ENCODE measurements at regions not wholly inside any gene's neighbourhood (a gene's known extent, or its start where the extent isn't known, plus 50 kb on each side); places are given as distances from the start of the nearest gene placed in this dataset.

- TF ChIP-seq CTCF (IDR thresholded peaks at IDR 0.05) (no peak), JUND (IDR thresholded peaks at IDR 0.05) (no peak), YY1 (IDR thresholded peaks at IDR 0.05; ENCODE audit: low read depth) (no peak), EZH2phosphoT487 (IDR thresholded peaks at IDR 0.05; ENCODE audit: borderline replicate concordance, low read depth) (no peak), GATA2 (CRISPR knock-in tag; IDR thresholded peaks at IDR 0.05) (no peak), FOXM1 (IDR thresholded peaks at IDR 0.05; ENCODE audit: low read depth) (no peak), TAF1 (IDR thresholded peaks at IDR 0.05; ENCODE audit: borderline replicate concordance, low read depth, low read length) (no peak)
These were observed 70.4 kb downstream of the SOX4 start for GRCh38 chr6:21663966-21664313.
